ENCODE measurements at regions not wholly inside any gene's neighbourhood (a gene's known extent, or its start where the extent isn't known, plus 50 kb on each side); places are given as distances from the start of the nearest gene placed in this dataset.
A peak's percentile ranks its signal among the peaks of the same experiment; 100 is the strongest.
"Not testable (repeated sequence)": the region's sequence is repeated elsewhere in the genome, so short reads cannot be mapped to it uniquely, and the experiment has no call there.

GRCh38 chr6:15927531-15928225 is 201.2 kb upstream of the MYLIP start:
- no peak for DNase-seq (ENCODE audit: low spot score)

GRCh38 chr6:15926256-15926655 is 202.6 kb upstream of the MYLIP start:
- no peak for DNase-seq (ENCODE audit: low spot score)

- DNase-seq (ENCODE audit: low spot score), result no peak
These were observed 204.0 kb upstream of the MYLIP start for GRCh38 chr6:15924893-15925292.

GRCh38 chr6:15922510-15923250 is 206.2 kb upstream of the MYLIP start:
- DNase-seq (ENCODE audit: low spot score), result peak; percentile 32

- DNase-seq (ENCODE audit: low spot score), result no peak
These were observed 207.6 kb upstream of the MYLIP start for GRCh38 chr6:15921243-15921642.

- DNase-seq (ENCODE audit: low spot score), result no peak
These were observed 212.3 kb upstream of the MYLIP start for GRCh38 chr6:15916581-15916980.

GRCh38 chr6:15915508-15916178 is 213.2 kb upstream of the MYLIP start:
- no peak for DNase-seq (ENCODE audit: low spot score)

- peak; percentile 8 for DNase-seq (ENCODE audit: low spot score)
These were observed 214.3 kb upstream of the MYLIP start for GRCh38 chr6:15914553-15914952.

- DNase-seq (ENCODE audit: low spot score), result no peak
These were observed 215.3 kb upstream of the MYLIP start for GRCh38 chr6:15913573-15913972.

- no peak for DNase-seq (ENCODE audit: low spot score)
These were observed 216.1 kb upstream of the MYLIP start for GRCh38 chr6:15912505-15913400.

GRCh38 chr6:15911753-15912504 is 217.0 kb upstream of the MYLIP start:
- no peak for DNase-seq (ENCODE audit: low spot score)

- DNase-seq (ENCODE audit: low spot score), result no peak
These were observed 219.4 kb upstream of the MYLIP start for GRCh38 chr6:15909290-15910070.

GRCh38 chr6:15908871-15909270 is 220.0 kb upstream of the MYLIP start:
- DNase-seq (ENCODE audit: low spot score), result no peak

- no peak for DNase-seq (ENCODE audit: low spot score)
These were observed 220.9 kb upstream of the MYLIP start for GRCh38 chr6:15907914-15908518.

GRCh38 chr6:15907220-15907913 is 221.5 kb upstream of the MYLIP start:
- not testable (repeated sequence) for DNase-seq (ENCODE audit: low spot score)

- DNase-seq (ENCODE audit: low spot score), result no peak
These were observed 222.4 kb upstream of the MYLIP start for GRCh38 chr6:15906420-15907016.

- no peak for DNase-seq (ENCODE audit: low spot score)
These were observed 223.1 kb upstream of the MYLIP start for GRCh38 chr6:15905488-15906419.

Data from kidney capillary endothelial cell (primary cell).